HepG2 (cell line): ENCODE measurements at regions not wholly inside any gene's neighbourhood (a gene's known extent, or its start where the extent isn't known, plus 50 kb on each side); places are given as distances from the start of the nearest gene placed in this dataset.

Source experiments
- ARNT2 ChIP-seq: sonication (generic); formaldehyde crosslinking; IDR thresholded peaks from 2 replicates; pipeline ENCODE4 v1.8.0; 2022; ENCODE audit warnings: mild to moderate bottlenecking, low read depth, missing genetic modification reagents, moderate library complexity
- ATF1 ChIP-seq: IDR thresholded peaks from 2 replicates; pipeline ENCODE4 v1.6.1; 2016; ENCODE audit warnings: mild to moderate bottlenecking, control low read depth
- GABPB1 ChIP-seq: IDR thresholded peaks from 2 replicates; pipeline ENCODE4 v1.6.1; 2016; ENCODE audit warnings: mild to moderate bottlenecking, missing genetic modification reagents, moderate library complexity, missing compliant biosample characterization
- MLX ChIP-seq: IDR thresholded peaks from 2 replicates; pipeline ENCODE4 v1.6.1; 2016
- PITX1 ChIP-seq: sonication (generic); formaldehyde crosslinking; IDR thresholded peaks from 2 replicates; pipeline ENCODE4 v1.5.1; 2020; ENCODE audit warnings: mild to moderate bottlenecking, missing genetic modification reagents
- SMARCE1 ChIP-seq: fragments of 450-650 bp; IDR thresholded peaks from 2 replicates; pipeline ENCODE4 v1.6.1; 2017; ENCODE audit warnings: borderline replicate concordance
- ZBTB40 ChIP-seq, 2 experiments: fragments of 450-650 bp in 1 of 2; sonication (generic) in 1 of 2; formaldehyde crosslinking in 1 of 2; IDR thresholded peaks; 2 replicates each; pipeline versions ENCODE4 v1.6.1 to v1.8.0; 2016 to 2022; ENCODE audit warnings: antibody characterized with exemption in 1 of 2, mild to moderate bottlenecking in 1 of 2, missing genetic modification reagents in 1 of 2
- ZNF124 ChIP-seq: sonication (generic); formaldehyde crosslinking; IDR thresholded peaks from 2 replicates; pipeline ENCODE4 v1.4.0; 2020; ENCODE audit warnings: missing genetic modification reagents
- ZNF318 ChIP-seq: sonication (generic); formaldehyde crosslinking; IDR thresholded peaks from 2 replicates; pipeline ENCODE4 v1.4.0; 2020; ENCODE audit warnings: mild to moderate bottlenecking, missing genetic modification reagents
- ZNF691 ChIP-seq: sonication (generic); formaldehyde crosslinking; IDR thresholded peaks from 2 replicates; pipeline ENCODE4 v1.4.0; 2020; ENCODE audit warnings: missing genetic modification reagents, low read depth, mild to moderate bottlenecking, borderline replicate concordance

GRCh38 chr6:26216359-26216885 is 129.2 kb downstream of the HFE start (continued):
- peak; percentile 18; the same call in 1 of the 2 replicates for TF ChIP-seq MLX
- TF ChIP-seq SMARCE1 = no peak
- peak; percentile 21; the same call in 1 of the 2 replicates for TF ChIP-seq PITX1 (CRISPR knock-in tag)
- TF ChIP-seq ZBTB40 (IDR thresholded peaks at IDR 0.05) = no peak
- TF ChIP-seq ZBTB40 (CRISPR knock-in tag; IDR thresholded peaks at IDR 0.05) = peak; percentile 55
- peak; percentile 89 for TF ChIP-seq ATF1 (CRISPR knock-in tag)
- TF ChIP-seq GABPB1 (CRISPR knock-in tag) = no peak; the same call in 1 of the 2 replicates
- TF ChIP-seq ZNF124 (CRISPR knock-in tag) = peak; percentile 23; the same call in 1 of the 2 replicates
- TF ChIP-seq ARNT2 = 0 out of 2 replicates have a peak, but pooled peaks have one; percentile 3
- no peak for TF ChIP-seq ZNF691 (CRISPR knock-in tag)
- no peak for TF ChIP-seq ZNF318
